SW480 (cell line): ENCODE measurements at regions not wholly inside any gene's neighbourhood (a gene's known extent, or its start where the extent isn't known, plus 50 kb on each side); places are given as distances from the start of the nearest gene placed in this dataset.
A peak's percentile ranks its signal among the peaks of the same experiment; 100 is the strongest.

Experiments
- DNase-seq: peaks from one replicate; pipeline ENCODE4 v3.0.0-alpha.2; 2016; ENCODE audit warnings: low spot score

DNA sequence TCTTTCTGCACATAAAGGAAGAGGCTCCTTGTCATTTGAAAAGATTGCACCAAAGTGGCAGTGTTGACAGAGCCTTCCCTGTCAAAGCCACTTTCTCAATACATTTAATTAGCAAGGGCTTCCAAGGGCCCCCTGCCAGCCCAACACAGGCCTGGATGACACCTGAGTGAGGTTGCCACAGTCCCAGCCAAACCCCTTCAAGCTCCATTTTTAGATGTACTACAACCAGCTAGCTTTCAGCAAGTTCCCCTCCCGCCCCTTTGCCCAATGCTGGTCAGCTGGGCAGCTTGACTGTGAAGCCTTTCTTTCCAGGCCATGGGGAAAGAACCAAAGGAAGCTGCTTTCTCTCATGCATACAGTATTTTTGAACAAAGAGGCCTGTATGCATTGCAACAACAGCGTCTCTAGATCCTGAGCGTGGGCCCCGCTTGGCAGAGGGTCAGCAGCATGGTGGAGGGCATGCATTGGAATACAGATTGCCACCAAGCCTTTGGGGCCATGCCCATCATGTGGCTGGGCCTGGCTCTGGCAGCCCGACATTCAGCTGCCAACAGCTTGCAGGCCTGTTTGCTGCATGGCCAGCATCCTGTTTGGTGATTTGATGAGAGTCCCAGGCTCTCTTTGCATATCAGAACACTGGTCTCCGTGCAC lies 261.1 kb upstream of the GATB start:
- DNase-seq, result no peak

GRCh38 chr4:152020073-152020472 lies 259.3 kb upstream of the GATB start:
- DNase-seq, result no peak

GRCh38 chr4:152016303-152016620 lies 255.5 kb upstream of the GATB start:
- no peak for DNase-seq

- DNase-seq, result no peak
Measured at GRCh38 chr4:152015597-152016302, 254.9 kb upstream of the GATB start.

- DNase-seq, result no peak
Measured at GRCh38 chr4:152014280-152014679, 253.5 kb upstream of the GATB start.

DNA sequence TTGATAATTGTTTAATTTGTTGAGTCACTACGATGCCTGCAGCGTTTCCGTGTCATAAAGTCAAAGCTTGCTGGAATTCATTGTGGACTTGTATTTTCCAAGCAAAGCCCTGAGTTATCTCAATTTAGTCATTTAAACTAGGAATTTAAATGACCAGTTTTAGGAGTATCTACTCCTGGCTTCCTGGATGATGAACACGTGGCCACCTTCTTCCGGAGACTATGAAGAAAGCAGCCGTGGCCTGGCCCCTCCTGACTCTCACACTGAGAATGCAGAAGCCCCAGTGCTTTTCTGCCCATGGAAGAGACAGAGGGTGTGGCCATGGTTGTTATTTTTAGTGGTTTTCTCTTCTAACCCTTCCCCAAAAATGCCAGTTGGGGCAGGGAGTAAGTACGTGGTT lies 250.7 kb upstream of the GATB start:
- DNase-seq, result no peak

DNA sequence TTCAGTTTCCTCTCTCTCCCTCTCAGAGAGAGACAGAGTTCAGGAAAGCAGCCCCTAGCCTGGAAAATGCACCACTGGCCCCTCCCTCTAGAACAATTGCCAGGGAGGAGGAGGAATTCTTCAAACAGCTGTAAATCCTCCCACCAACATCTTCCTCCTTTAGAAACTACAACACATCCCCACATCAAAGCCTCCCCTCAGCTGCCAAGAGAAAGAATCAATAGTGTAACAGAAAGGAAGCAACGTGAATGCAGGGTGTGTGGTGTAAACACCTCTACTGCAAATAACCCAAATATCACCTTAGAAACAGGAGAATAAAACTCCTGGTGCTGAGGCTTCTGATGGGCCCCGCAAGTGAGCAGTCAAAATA lies 249.9 kb upstream of the GATB start:
- DNase-seq, result peak; percentile 61

DNA sequence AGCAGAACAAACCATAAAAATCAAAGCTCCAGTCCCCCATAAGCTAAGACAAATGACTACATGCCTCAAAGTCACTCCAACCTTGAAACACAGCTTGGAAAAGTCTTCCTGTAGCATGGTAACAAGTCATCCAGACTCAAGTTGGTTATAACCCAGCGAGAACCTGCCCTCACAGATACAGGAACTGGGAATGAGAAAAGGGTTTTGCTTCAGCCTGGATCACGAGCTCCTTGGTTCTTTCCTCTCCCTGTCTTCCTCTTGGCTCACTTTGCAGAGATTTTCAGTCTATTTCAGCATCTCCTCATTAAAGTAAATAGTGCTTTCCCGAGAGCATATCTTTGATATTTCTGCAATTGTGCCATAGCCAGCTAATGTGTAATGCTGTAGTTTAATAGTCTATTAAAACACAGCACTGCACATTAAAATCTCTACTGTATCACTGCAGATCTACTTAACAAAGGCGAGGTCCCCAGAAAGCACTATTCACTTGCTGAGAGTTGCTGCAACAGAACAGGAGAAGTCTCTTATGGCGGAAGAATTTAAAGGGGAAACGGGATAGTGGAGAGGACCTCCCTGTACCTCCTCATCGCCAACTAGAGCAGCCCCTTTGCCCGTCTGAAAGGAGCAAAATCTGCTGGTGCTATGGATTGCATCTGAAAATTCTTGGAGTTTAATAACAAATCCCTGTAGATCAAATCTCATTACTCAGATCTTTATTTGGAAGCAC lies 249.3 kb upstream of the GATB start:
- no peak for DNase-seq

DNA sequence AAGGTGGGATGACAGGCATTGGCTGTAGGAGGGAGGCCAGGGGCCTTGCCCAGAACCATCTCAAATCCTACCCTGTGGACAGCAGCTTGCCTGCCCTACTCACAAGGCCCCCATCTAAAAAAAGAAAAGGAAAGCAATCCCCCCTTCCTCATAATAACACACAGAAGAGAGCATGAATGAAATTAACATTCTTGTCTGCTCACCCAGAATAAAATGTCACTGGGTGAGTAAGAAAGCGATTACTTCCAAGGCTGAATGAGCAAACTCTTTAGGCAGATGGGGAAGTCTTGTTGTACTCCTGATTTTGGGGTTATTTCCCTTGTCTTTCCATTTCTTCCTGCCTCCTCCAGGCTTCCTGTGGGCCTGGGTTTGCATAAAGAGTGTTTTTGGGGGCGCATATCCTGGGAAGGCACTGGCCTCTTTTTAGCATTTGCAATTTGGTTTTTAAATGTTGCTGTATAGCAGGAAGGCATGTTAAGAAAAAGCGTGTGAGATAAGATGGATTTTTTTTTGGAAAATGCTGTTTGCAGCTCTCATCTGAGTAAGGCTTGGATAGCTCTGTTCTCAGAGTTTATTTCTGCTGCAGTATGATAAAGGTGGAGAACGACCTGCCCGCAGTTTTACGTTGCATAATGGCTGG lies 248.3 kb upstream of the GATB start:
- no peak for DNase-seq

- DNase-seq, result no peak
Measured at GRCh38 chr4:152007111-152007510, 246.3 kb upstream of the GATB start.

DNA sequence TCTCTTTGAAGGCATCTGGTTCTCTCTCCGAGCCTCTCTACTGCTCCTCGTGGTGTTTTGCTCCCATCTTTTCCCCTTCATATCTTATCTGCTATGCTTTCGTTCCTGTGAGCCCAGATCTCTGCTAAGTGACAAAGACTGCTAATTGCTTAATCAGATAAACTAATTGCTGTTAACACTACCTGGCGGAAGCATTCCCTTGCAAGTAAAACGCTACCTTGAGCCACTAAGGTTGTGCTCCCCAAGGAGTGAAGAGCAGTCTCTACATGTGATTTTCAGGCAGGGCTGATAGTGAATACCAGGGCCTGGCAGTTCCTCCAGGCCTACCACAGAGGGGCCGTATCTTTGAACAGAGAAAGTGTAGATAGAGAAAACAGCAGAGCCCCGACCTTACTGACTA lies 244.0 kb upstream of the GATB start:
- no peak for DNase-seq

DNA sequence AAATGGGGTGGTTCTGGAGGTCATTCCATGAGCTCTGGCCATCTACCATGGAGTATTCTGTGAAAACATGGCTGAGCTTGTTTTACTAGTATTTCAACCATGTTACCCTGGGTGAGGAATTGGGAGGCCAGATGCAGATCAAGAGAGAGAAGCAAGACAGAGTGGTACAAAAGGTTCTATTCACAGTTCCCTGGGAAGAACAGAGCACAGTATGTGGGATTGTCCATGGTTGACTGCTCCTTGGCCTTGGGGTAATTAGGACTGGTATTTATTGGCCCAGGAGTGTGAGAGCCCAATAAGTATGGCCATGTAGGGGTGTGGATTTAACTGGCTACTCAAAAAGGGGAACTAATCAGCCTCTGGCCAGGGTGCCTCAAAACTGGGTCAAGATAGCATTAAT lies 239.7 kb upstream of the GATB start:
- DNase-seq, result no peak

DNA sequence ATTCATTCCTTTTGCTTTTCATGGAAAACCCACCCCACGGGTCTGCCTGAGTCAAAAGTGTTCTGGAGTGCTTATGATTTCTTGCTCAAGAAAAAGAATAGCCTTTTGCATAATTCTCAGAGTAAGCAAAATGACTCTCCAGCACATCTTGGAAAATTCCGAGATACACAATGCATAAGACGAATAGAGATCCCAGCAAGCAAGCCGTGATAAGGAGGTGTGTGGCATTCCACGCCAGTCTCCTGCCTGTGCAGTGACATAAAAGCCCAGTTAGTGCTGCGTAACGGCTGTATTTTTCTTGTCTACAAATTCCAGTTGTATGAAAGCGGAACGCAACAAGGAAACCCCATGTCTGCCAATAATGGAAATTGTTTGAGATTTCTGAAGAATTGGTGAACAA lies 237.9 kb upstream of the GATB start:
- no peak for DNase-seq

GRCh38 chr4:151997461-151997860 lies 236.7 kb upstream of the GATB start:
- DNase-seq, result no peak

DNA sequence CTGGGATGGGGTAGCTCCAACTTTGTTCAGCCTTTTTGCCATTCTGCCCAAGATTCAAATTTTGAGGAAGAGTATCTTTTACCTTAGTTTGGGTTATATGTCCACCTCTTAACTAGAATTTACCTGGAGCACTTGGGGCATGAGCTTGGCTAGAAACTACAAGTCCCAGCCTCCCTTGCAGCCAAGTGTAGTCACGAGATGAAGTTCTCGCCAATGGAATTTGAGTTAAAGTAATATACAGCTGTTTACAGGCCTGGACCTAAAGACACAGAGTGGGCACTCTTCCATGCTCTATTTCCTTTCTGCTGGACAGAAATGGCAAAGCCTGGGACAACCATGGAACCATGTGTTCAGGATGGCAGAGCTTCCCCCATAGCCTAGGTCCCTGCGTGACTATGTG lies 233.6 kb upstream of the GATB start:
- no peak for DNase-seq

GRCh38 chr4:151993521-151993920 lies 232.7 kb upstream of the GATB start:
- DNase-seq, result no peak

- no peak for DNase-seq
Measured at GRCh38 chr4:151992332-151993154, 231.7 kb upstream of the GATB start.

GRCh38 chr4:151991884-151992167 lies 231.0 kb upstream of the GATB start:
- no peak for DNase-seq

- DNase-seq, result no peak
Measured at GRCh38 chr4:151991001-151991883, 230.4 kb upstream of the GATB start.

DNA sequence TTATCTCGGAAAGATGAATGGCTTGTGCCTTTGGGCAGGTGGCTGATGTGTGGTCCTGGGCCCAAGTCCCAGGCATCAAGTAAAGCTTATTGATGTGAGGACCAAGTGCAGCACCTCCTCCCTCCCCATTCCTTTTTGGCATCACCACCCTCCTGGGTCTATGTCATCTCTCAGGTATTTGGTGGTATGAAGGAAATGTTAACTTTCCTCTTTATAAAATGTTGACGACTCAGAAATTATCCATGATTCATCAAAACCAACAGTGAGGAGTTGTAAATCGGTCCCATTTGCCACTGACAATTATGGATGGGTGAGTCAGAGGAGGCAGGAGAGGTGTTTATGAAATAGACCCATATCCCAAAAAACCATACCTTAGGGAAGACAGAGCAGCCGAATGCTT lies 229.4 kb upstream of the GATB start:
- DNase-seq, result peak; percentile 29

- DNase-seq, result no peak
Measured at GRCh38 chr4:151988591-151988990, 227.8 kb upstream of the GATB start.
